ENCODE measurements at regions not wholly inside any gene's neighbourhood (a gene's known extent, or its start where the extent isn't known, plus 50 kb on each side); places are given as distances from the start of the nearest gene placed in this dataset.

DNA sequence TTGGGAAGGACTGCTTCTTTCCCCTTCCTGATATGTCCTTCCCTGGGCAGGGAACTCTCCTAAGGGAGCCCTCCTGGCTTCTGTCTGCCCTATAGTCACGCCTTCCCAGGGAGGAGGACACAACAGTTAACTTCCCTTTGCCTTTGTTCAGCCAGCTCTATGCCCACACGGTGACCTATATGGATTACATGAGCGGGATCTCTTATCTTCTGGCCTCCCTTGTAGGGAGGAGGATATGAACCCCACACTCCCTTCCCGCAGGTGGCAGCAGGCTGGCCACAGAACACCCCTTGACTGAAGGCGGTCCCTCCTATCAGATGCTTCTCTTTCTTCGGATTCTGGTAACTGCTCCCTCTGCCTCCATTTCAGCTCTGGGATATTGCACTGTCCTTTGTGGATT is 135.6 kb upstream of the MAX start:
- TF ChIP-seq ZNF274 (IDR thresholded peaks at IDR 0.05; ENCODE audit: low read depth, low read length) (no peak), YY1 (IDR thresholded peaks at IDR 0.05; ENCODE audit: insufficient read depth, insufficient read length) (no peak), SUZ12 (IDR thresholded peaks at IDR 0.05; ENCODE audit: extremely low read depth, insufficient read depth, insufficient read length) (no peak)
